Right hindlimb (tissue), 1 donor: ENCODE measurements at regions not wholly inside any gene's neighbourhood (a gene's known extent, or its start where the extent isn't known, plus 50 kb on each side); places are given as distances from the start of the nearest gene placed in this dataset.

Experiments used
- DNase-seq: peaks from one replicate; pipeline ENCODE4 v3.0.0-alpha.2; 2018

DNA sequence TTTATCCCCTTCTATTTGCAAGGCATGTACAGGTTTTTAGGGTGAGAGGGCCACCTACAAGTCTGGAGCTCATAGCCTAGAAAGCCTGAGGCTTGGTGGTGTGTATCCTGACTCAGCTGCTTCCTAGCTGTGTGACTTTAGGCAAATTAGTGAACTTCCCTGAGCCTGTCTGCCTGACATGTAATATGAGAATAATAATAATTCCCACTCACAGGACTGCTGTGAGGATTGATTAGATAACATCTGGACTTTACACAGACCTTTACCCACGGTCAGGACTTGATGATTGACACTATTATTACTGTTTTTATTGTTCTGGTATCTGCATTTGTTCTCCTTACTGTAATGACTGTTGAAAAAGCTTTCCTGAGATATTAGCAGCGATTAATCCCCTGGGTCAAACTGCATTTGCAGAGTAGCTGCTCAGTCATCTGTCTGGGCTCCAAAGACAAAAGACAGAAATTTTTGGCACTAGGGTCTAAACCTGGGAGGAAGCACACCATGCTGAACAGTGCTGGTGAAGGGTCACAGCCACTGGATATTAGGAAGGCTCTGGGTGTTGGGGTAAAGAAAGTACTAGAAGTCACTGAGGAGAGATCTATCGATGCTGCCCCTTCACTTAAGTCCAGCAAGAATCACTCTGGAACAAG is 276.5 kb upstream of the FN1 start:
- no peak for DNase-seq

DNA sequence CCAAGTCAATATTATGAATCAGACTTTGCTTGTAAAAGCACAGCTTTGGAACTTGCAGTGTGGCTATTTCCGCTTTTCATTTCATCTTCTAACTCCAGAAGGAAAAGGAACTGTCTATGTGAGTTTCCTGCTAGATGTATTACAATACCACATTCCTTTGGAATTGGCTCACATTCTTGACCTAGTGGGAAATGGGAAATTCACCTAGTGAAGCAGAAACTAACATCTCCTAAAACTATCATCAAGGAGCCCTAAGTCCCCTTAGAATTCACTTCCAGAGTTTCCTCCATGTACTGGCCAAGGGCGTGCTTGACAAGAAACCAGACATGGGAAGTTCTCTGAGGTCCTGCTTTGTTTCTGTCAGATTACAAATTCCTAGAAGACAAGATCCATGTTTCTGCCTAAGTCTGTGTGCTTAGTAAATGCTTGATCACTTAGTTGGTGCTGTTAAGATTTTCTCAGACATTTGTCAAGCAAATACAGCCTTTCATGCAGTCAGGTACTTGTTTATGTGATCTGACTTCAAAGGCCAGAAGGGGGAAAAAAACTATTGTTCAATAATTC is 275.7 kb upstream of the FN1 start:
- DNase-seq: no peak

DNA sequence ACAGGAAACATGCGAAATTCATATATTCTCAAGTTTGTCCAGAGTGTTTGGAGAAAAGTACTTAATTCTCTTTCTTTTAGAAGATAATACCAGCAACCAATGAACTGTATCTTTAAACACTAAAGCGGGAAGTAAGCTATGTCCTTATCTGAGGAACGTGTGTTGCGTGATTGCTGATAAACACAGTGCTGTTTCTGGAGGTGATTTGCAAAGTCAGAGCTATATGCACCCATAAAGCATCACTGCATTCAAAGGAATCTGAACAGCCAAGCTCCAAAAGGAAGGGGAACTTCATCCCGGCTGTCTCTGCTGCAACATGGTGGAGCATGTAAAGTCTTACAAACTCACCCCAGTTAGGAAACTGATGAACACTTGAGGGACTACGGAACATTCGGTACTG is 271.7 kb upstream of the FN1 start:
- no peak for DNase-seq

- no peak for DNase-seq
Measured at GRCh38 chr2:215705771-215706361, 270.0 kb upstream of the FN1 start.

DNA sequence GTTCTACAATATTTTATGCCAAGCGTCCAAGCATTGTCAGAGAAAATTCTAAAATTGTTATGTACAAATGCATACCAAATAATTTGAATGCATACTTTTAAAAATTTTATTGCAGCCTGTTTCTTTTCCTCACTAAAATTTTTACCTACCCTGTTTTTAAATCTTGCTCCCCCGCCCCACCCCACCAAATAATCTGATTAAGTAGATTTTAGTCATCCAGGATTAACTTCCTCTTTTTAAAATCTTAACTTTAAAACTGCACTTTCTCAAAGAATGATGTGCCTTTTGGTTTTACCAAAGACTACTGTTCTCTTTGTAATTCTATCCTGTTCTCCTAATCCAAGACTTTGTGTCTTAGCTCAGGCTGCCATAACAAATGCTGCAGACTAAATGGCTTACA is 269.4 kb upstream of the FN1 start:
- DNase-seq: no peak

DNA sequence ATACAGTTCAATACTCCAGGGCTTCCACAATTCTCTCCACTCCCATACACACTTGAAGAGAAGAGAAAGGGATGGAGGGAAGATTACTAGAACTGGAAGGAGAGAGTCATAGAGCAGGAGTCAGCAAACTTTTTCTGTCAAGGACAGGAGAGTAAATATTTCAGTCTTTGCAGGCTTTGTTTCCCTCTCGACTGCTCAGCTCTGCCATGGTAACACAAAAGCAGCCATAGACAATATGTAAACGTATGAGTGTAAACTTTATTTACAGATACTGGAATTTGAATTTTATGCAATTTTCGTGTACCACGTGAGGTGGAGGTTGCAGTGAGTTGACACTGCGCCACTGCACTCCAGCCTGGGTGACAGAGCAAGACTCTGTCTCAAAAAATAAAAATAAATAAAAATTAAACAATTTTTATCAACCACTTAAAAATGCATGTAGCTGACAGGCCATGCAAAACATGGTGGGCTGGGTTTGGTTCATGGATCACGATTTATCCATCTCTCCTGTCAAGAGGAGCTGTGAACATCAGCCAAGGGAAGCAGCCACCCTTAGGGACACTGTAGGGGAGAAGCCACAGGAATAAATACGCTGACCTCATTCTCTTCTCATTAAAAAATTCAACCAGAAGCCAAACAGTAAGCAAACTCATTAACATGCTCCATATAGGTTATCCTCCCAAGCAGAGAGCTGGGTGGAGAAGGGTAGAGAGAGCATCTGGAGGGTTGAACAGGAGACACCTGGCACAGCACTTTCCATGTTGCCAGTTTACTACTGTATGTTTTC is 266.4 kb upstream of the FN1 start:
- no peak for DNase-seq

DNA sequence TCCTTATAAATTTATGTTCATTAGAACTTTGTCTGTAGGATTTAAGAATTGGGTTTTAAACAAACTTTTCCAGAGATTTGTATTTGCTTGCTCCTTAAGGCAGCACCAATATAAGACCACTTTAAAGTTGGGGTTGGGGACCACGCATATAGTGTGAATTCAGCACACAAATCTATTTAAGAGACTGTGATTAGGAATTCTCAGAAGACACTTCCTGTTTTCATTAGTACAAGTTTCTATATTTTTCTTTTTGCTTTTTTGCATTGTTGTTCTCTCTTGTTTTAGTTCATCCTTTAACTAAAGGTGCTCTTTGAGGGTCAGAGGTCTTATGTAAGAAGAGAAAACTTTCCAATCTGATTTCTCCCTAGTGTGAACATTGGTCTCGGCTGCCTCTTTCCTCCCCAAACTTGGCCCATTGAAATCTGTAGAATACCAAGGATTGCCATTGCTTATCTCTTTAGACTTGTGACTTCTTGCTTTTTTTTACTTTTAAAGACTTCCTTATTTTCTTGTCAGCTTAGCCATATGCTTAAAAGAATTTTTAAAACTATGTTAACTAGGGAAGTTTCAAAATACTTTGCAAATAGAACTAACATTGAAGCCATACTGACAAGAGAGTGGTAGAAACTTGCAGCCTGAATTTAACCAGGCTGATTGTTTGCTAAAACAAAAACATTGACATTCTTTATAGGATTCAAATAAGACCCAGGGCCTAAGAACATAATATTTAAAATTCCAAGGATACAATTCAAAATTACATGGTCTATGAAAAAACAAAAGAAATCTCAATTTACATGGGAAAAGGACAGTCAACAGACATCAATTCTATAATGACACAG is 264.1 kb upstream of the FN1 start:
- no peak for DNase-seq

GRCh38 chr2:215699018-215699417 is 263.1 kb upstream of the FN1 start:
- DNase-seq: no peak

GRCh38 chr2:215698566-215698965 is 262.7 kb upstream of the FN1 start:
- no peak for DNase-seq

GRCh38 chr2:215697496-215697895 is 261.6 kb upstream of the FN1 start:
- DNase-seq: no peak

DNA sequence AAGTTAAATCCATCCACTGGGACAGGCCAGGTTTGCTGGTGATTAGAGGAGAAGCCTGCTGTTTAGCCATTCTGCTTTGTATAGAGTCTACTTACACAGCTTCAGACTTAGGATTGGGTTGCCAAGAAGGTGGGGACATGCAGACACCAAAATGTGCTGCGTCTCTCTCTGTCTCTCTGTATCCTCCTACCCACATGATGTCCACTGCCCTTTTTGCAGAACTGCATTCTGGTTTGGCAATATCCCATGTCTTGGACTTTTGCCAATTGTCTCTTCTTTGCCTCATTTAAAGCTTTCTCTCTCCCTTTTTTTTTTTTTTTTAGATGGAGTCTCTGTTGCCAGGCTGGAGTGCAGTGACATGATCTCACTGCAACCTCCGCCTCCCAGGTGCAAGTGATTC is 261.1 kb upstream of the FN1 start:
- DNase-seq: no peak

GRCh38 chr2:215695861-215696260 is 260.0 kb upstream of the FN1 start:
- no peak for DNase-seq

DNA sequence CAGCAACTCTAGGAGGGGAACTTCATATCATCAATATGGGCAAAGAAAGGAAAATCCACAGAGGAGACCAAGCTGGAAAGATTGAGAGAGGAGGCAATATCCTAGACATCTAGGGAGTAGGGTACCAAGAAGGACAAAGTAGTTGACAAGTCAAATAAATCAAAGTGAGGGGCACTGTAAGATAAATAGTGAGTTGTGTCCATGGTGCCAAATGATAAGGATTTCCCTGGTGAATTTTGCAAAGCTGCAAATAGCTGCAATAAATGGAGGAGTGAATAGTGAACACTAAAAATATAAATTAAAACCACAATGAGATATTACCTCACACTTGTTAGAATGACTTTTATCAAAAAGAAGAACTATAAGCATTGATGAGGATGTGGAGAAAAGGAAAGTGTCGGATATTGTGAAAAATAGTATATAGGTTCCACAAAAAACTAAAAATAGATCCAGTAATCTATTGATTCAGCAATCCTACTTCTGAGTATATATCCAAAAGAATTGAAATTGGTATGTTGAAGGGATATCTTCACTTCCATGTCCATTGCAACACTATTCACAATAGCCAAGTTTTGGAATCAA is 258.2 kb upstream of the FN1 start:
- no peak for DNase-seq

- DNase-seq: no peak
Measured at GRCh38 chr2:215693193-215693998, 257.5 kb upstream of the FN1 start.

DNA sequence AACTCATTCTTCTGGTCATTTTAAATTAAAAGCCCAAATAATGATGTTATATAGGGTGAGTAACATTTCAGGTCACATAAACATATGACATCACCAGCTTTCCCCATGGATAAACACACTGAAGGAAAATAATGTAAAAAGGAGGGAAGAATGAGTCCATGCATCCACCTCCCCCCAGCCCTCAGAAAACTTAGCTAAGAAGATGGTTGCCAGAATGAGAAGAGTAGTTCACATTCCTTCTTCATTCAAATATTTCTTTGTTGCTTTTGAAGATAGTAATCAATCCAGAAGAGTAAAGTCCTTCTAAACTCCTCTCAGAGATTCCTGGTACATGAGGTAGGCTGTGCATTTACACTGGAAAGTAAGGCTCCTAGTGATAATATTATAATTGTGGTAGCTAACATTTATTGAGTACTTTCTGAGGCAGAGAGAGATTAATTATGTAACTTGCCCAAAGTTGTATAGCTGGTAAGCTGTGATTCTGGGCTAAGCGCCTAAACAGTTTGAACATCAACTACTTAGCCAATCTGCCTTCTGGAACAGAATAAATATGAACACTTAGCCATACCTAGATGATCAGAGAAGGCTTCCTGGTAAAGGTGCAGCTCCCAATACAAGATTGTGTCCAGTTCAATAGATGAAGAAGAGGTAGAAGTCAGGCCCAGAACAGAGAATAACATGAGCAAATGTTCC is 256.7 kb upstream of the FN1 start:
- DNase-seq: no peak

- DNase-seq: no peak
Measured at GRCh38 chr2:215691346-215691745, 255.5 kb upstream of the FN1 start.

DNA sequence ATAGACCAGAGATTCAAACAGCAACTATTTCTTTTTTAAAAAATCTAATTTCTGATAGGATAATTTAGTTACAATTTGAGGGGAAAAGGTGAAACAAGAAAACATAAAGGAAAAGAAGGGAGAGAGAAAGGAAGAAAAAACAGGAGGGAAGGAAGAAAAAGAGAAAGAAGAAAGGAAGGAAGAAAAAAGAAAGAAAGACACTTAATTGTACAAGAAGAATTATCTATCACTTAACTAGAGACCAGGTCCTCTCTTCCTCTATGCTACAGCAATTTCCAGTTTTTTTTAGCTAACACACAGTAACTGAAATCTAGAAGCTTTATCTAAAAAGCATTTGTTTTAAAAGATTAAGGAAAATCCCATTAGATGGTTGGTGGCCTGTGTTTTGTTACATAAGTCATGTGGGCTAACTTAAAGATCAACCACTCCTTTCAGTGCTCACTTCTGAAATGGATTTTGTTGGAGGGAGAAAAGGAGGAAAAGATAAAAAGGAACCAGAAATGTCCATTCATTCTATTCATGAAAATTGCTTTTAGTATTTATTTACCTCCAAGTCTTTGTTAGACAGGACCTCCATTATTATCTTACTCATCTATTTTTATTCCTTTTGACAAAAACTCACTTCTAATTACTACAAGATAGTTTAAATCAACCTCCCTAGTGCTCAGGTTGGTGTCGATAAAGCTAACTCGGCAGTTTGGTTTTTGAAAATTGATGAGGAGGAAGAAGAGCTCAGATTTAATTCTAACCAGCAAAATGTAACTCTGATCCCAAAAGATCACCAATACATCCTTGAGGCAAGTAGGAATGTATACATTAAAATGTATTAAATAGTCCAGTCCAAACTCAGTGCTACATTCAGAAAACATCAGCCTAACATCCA is 251.5 kb upstream of the FN1 start:
- no peak for DNase-seq

DNA sequence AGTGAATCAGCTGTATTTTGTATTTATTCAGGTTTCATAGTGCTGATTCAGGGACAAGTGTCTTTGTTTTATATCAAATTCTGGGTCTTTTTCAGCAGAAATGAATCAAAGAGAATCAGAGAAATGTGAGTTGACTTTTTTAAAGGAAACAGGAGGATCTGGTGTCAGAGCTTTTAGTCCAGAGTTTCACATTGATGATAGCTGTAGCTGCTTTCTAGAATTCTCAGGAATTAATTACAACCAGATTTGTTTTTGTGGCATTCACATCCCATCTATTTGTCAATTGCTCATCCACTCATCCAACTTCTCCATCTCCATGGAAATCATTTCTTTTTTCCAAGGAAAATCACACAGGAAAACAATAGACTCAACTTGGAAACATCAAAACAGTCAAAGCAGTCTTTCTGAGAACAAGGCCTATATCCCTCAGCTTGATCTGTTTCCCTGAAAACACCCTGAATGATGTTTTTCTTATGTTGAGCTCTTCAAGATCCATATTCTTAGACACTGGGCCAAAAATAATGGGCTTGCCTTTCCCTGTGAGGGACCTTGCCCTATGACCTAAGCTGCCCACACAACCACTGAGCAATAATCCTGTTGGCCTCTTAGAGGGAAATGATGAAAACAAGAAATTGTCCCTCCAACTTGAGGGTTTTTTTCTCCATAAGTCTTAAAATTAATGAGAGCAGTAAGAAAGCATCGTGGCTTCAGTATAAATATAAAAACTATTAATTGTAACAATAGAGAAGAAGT is 249.5 kb upstream of the FN1 start:
- DNase-seq: no peak
